CD4-positive, alpha-beta T cell (primary cell): ENCODE measurements at regions not wholly inside any gene's neighbourhood (a gene's known extent, or its start where the extent isn't known, plus 50 kb on each side); places are given as distances from the start of the nearest gene placed in this dataset.
"Not testable (repeated sequence)": the region's sequence is repeated elsewhere in the genome, so short reads cannot be mapped to it uniquely, and the experiment has no call there.

Experiments
- ATAC-seq: fragments of 200-7000 bp; cut with Tn5 transposase; one replicate; pipeline ENCODE4 v1.10.0; 2022; ENCODE audit warnings: mild to moderate bottlenecking; ENCODE audit not compliant: poor library complexity
- CTCF ChIA-PET: fragments of 350-600 bp; sonication (Branson Sonifier 250); formaldehyde crosslinking; loops from one replicate; lab custom pipeline; 2021; ENCODE audit warnings: antibody characterized with exemption, inconsistent platforms; lab: Charles Lee
- POLR2A ChIA-PET: fragments of 350-600 bp; sonication (Branson Sonifier 250); formaldehyde crosslinking; loops from one replicate; lab custom pipeline; 2021; ENCODE audit warnings: antibody characterized with exemption, inconsistent platforms; lab: Charles Lee
- DNase-seq, 14 experiments: peaks; one replicate each; pipeline ENCODE4 v3.0.0-alpha.2; 2013 to 2020; ENCODE audit warnings: mixed read lengths in 2 of 14
- H3K27ac ChIP-seq, 2 donors: one replicate each; pipeline versions ENCODE4 v1.5.1 to v1.7.0; 2013; ENCODE audit warnings: low read length in 2 of 2, low read depth in 1 of 2, mild to moderate bottlenecking in 1 of 2
- H3K27me3 ChIP-seq, 2 experiments: 1 replicate in 1 of 2; 2 replicates in 1 of 2; pipeline versions ENCODE4 v1.6.1 to v1.7.0; 2013; ENCODE audit warnings: low read length in 2 of 2, control low read depth in 1 of 2, mild to moderate bottlenecking in 1 of 2, moderate library complexity in 1 of 2; ENCODE audit not compliant: insufficient read depth in 2 of 2, control insufficient read depth in 1 of 2
- H3K36me3 ChIP-seq: one replicate; pipeline ENCODE4 v1.6.1; 2013; ENCODE audit warnings: low read length, control low read depth; ENCODE audit not compliant: insufficient read depth
- H3K4me1 ChIP-seq: one replicate; pipeline ENCODE4 v1.6.1; 2013; ENCODE audit warnings: low read length, control low read depth; ENCODE audit not compliant: insufficient read depth
- H3K4me3 ChIP-seq: one replicate; pipeline ENCODE4 v1.5.1; 2013; ENCODE audit warnings: mild to moderate bottlenecking, low read length, moderate library complexity
- H3K9me3 ChIP-seq, 2 experiments: 1 replicate in 1 of 2; 2 replicates in 1 of 2; pipeline versions ENCODE4 v1.6.1 to v1.7.0; 2013; ENCODE audit warnings: low read length in 2 of 2, mild to moderate bottlenecking in 2 of 2, control low read depth in 1 of 2, moderate library complexity in 1 of 2; ENCODE audit not compliant: control insufficient read depth in 1 of 2, insufficient read depth in 1 of 2
- H3K27ac Mint-ChIP-seq: one replicate; pipeline ENCODE4 v1.8.0; 2020; ENCODE audit warnings: mixed read lengths
- H3K27me3 Mint-ChIP-seq: one replicate; pipeline ENCODE4 v1.8.0; 2021; ENCODE audit warnings: mixed read lengths
- H3K36me3 Mint-ChIP-seq: one replicate; pipeline ENCODE4 v1.8.0; 2021; ENCODE audit warnings: low read depth, mixed read lengths
- H3K4me1 Mint-ChIP-seq: one replicate; pipeline ENCODE4 v1.8.0; 2021; ENCODE audit warnings: low read depth, mixed read lengths
- H3K4me3 Mint-ChIP-seq: one replicate; pipeline ENCODE4 v1.8.0; 2020; ENCODE audit warnings: mild to moderate bottlenecking, mixed read lengths
- H3K9me3 Mint-ChIP-seq: one replicate; pipeline ENCODE4 v1.8.0; 2020; ENCODE audit warnings: mixed read lengths
- CTCF ChIP-seq: fragments of 200-600 bp; IDR thresholded peaks from one replicate; pipeline ENCODE4 v1.8.0; 2022; ENCODE audit warnings: antibody characterized with exemption, mild to moderate bottlenecking
- intact Hi-C, 2 experiments: fragments of 100-400 bp; cut with DNase I in 1 of 2; cut with micrococcal nuclease in 1 of 2; formaldehyde crosslinking; loops; one replicate each; pipeline versions ENCODE4 v1.15.1 to v1.9.0; 2023 to 2025; cut with DNase I, micrococcal nuclease

GRCh38 chrX:37509349-37509748 is 62.1 kb upstream of the LANCL3 start:
- intact Hi-C loops, result loop anchor here in 1 of 2 experiments (5.0 kb wide), 1 partner anchor 658 kb away; no protein-coding TSS in a partner anchor
- Histone ChIP-seq H3K27ac (no peak overlapping the region), H3K4me3 (no peak overlapping the region), H3K4me1 (no peaks in the 10 kb centered on the region), H3K27me3 (no peaks in the 10 kb centered on the region), H3K9me3 (no peaks in the 10 kb centered on the region), H3K36me3 (no peaks in the 10 kb centered on the region)
- ChIA-PET CTCF (interaction anchor here (0.6 kb wide), 1 partner anchor 206 kb away, joined by 5 read pairs; no protein-coding TSS in a partner anchor), POLR2A (no interaction called here)
- Mint-ChIP-seq H3K27ac (no peak overlapping the region), H3K9me3 (no peaks in the 10 kb centered on the region), H3K4me3 (no peak overlapping the region), H3K4me1 (no peaks in the 10 kb centered on the region), H3K27me3 (no peaks in the 10 kb centered on the region), H3K36me3 (no peaks in the 10 kb centered on the region)
- DNase-seq (peak in 1 of 14 experiments; percentile 0), ATAC-seq (no peak)
- TF ChIP-seq CTCF, result no peak

DNA sequence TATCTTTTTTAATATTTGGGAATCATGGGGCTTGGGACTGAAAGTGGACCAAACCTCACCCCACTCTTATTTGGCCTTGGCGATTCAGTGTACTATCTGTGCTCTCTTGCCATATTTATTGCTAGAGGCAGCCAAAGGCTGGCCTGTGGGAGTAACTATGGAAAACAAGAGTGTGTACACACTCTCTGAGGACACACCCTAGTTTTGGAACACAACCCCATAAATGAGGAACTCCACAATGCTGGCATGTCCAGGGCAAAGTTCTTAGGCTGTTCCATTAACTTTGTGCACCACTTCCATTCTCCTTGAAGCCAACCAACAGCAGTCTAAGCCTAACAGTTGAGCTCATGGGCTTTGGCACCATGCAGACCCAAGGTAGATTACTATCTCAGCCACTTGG is 54.9 kb upstream of the LANCL3 start:
- H3K4me3 ChIP-seq, H3K27me3 Mint-ChIP-seq, H3K4me3 Mint-ChIP-seq, H3K9me3 ChIP-seq, H3K27me3 ChIP-seq, POLR2A ChIA-PET, intact Hi-C loops, H3K4me1 Mint-ChIP-seq, ATAC-seq, DNase-seq, H3K4me1 ChIP-seq, H3K36me3 Mint-ChIP-seq, H3K27ac Mint-ChIP-seq, H3K36me3 ChIP-seq, CTCF ChIA-PET, H3K9me3 Mint-ChIP-seq, H3K27ac ChIP-seq: not testable (repeated sequence)

DNA sequence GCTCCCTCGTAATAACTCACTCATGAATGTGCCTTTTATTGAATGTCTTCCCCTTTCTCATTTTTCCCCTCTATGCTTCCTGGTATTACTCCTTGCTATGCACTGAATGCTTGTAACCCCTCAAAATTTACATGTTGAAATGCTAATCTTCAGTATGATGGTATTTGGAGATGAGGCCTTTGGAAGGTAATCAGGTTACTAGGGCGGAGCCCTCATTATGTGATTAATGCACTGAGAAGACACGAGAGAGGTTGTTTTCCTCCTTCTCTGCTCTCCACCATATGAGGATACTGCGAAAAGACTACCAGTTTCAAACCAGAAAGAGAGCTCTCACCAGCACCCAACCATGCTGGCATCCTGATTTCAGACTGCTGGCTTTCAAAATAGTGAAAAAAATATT is 52.2 kb upstream of the LANCL3 start:
- ATAC-seq, H3K9me3 Mint-ChIP-seq, H3K27ac Mint-ChIP-seq, H3K4me1 ChIP-seq, H3K9me3 ChIP-seq, POLR2A ChIA-PET, H3K27ac ChIP-seq, H3K27me3 ChIP-seq, H3K4me3 Mint-ChIP-seq, H3K4me3 ChIP-seq, H3K36me3 Mint-ChIP-seq, DNase-seq, H3K27me3 Mint-ChIP-seq, H3K4me1 Mint-ChIP-seq, H3K36me3 ChIP-seq, intact Hi-C loops, CTCF ChIA-PET: not testable (repeated sequence)

DNA sequence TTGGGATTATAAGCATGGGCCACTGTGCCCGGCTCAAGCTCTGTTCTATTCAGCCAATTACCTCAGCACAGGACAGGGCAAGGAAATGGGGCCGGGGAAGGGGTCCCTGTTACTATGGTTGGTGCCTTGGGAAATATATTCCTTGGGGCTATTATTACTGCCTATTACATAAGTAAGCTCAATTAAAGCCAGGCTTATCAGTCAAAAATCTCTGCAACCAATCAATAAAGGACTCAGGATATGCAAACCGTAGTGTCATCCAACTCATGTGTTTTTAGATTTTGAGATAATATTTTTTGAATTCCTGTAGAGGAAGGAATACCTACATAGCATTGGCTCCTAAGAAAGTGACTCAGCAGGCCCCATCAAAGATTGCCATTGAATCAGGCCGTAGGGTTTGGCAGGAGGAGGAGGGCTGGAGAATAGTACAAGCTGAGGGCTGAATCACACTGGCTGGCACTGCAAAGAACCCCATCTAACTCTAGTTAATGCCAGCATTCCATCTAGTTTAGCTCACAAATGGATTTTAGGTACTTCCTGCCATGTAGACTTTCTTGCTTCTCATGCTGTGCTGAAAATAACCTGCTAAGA is 50.5 kb upstream of the LANCL3 start:
- H3K36me3 ChIP-seq, intact Hi-C loops, H3K9me3 Mint-ChIP-seq, H3K9me3 ChIP-seq, POLR2A ChIA-PET, H3K27ac ChIP-seq, H3K36me3 Mint-ChIP-seq, H3K27ac Mint-ChIP-seq, DNase-seq, H3K27me3 Mint-ChIP-seq, H3K4me1 Mint-ChIP-seq, H3K4me3 ChIP-seq, CTCF ChIA-PET, H3K4me1 ChIP-seq, H3K27me3 ChIP-seq, H3K4me3 Mint-ChIP-seq, ATAC-seq: not testable (repeated sequence)
